HUES48 (cell line): ENCODE measurements at regions not wholly inside any gene's neighbourhood (a gene's known extent, or its start where the extent isn't known, plus 50 kb on each side); places are given as distances from the start of the nearest gene placed in this dataset.

ENCODE experiments used
- H3K27ac ChIP-seq: one replicate; pipeline ENCODE4 v1.7.0; 2013; ENCODE audit warnings: low read depth, low read length, inconsistent platforms
- H3K27me3 ChIP-seq: 2 replicates; pipeline ENCODE4 v1.6.1; 2013; ENCODE audit warnings: mild to moderate bottlenecking, low read length; ENCODE audit not compliant: control insufficient read depth, insufficient read depth
- H3K36me3 ChIP-seq: 2 replicates; pipeline ENCODE4 v1.6.1; 2013; ENCODE audit warnings: low read length; ENCODE audit not compliant: control insufficient read depth, insufficient read depth
- H3K4me1 ChIP-seq: 2 replicates; pipeline ENCODE4 v1.6.1; 2013; ENCODE audit warnings: mild to moderate bottlenecking, low read length; ENCODE audit not compliant: control insufficient read depth, insufficient read depth
- H3K4me3 ChIP-seq: 2 replicates; pipeline ENCODE4 v1.5.1; 2013; ENCODE audit warnings: mild to moderate bottlenecking, low read depth, low read length
- H3K9ac ChIP-seq: 2 replicates; pipeline ENCODE4 v1.6.1; 2013; ENCODE audit warnings: mild to moderate bottlenecking, low read depth, low read length, moderate library complexity
- H3K9me3 ChIP-seq: 2 replicates; pipeline ENCODE4 v1.6.1; 2013; ENCODE audit warnings: low read length; ENCODE audit not compliant: control insufficient read depth, insufficient read depth

DNA sequence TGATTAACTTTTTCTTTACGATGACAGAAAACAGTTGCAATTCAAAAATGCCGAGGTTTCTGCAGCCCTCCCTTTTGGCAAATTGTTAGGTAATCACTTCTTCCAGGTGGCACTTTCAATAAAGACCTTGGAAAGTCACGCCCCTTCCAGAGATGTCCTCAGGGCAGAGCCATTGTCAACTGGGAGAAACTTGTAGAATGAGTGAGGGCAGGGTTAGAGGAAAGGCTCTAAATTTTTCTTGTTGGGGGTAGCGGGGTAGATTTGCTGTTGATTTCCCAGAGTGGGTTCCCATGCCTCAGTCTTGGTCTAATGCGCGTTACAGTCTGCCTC is 421.1 kb downstream of the FGF9 start:
- H3K9ac ChIP-seq, result no peak overlapping the region
- H3K27me3 ChIP-seq, result no peaks in the 10 kb centered on the region
- H3K36me3 ChIP-seq, result no peaks in the 10 kb centered on the region
- H3K27ac ChIP-seq, result no peak overlapping the region
- H3K9me3 ChIP-seq, result no peaks in the 10 kb centered on the region
- no peaks in the 10 kb centered on the region for H3K4me1 ChIP-seq
- H3K4me3 ChIP-seq, result no peak overlapping the region

DNA sequence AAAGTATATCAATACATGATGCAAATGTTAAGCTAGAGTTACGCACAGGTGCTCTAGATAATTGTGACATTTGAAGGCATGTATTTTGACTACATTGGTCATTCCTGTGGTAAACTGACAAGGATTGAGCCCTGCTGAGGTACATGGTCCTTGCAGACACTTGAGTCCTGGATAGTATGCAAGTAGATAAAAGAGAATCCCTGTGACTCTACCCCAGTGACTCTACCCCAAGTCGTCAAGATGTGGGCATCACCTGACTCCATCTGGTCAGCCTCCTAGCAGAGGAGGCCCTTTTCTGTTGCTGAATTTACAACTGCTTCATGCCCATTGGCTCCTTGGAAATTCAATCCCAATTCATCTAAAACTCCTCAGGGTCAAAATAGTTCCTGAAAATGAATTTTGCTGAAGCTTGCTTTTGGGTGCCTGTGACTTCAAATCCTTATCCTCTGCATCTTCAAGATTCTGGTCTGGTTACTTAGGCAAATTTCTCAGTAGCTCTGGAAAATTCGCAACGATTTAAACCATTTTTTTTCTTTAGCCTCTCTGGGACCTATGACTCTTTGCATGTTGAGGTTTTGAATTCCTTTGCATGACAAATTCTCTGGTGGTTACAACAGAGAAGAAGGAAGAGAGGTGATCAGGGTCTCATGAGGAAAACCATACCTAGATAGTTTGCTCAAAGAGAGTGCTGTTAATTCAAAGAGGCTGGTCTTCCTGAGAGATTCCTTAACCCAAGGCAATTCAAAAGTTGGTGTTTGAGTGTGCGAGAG is 422.1 kb downstream of the FGF9 start:
- Histone ChIP-seq H3K4me3 (no peak overlapping the region), H3K4me1 (no peaks in the 10 kb centered on the region), H3K9me3 (no peaks in the 10 kb centered on the region), H3K9ac (no peak overlapping the region), H3K27ac (no peak overlapping the region), H3K27me3 (no peaks in the 10 kb centered on the region), H3K36me3 (no peaks in the 10 kb centered on the region)

- Histone ChIP-seq H3K4me1 (no peaks in the 10 kb centered on the region), H3K4me3 (no peak overlapping the region), H3K9ac (no peak overlapping the region), H3K9me3 (no peaks in the 10 kb centered on the region), H3K27ac (no peak overlapping the region), H3K36me3 (no peaks in the 10 kb centered on the region), H3K27me3 (no peaks in the 10 kb centered on the region)
Observed at GRCh38 chr13:22095794-22096193, 424.9 kb downstream of the FGF9 start.

- Histone ChIP-seq H3K36me3 (no peaks in the 10 kb centered on the region), H3K4me3 (no peak overlapping the region), H3K9me3 (no peaks in the 10 kb centered on the region), H3K4me1 (no peaks in the 10 kb centered on the region), H3K9ac (no peak overlapping the region), H3K27ac (no peak overlapping the region), H3K27me3 (no peaks in the 10 kb centered on the region)
Observed at GRCh38 chr13:22099585-22099984, 428.7 kb downstream of the FGF9 start.

DNA sequence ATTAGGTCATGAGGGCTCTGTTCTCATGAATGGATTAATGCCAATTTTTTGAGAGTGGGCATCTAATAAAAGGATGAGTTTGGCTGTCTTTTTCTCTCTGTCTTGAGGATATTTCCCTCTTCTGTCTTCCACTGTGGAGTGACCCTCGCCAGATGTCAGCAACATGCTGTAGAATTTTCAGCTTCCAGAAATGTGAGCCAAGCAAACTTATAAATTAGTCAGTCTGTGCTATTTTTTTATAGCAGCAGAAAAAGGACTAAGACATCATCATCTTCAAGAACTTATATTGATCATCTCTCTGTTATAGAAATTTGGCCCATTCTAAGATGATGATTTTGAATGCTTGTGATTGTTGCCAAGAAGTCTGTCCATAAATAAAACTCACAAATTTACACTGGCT is 431.4 kb downstream of the FGF9 start:
- Histone ChIP-seq H3K9me3 (no peaks in the 10 kb centered on the region), H3K36me3 (no peaks in the 10 kb centered on the region), H3K4me3 (no peak overlapping the region), H3K27ac (no peak overlapping the region), H3K27me3 (no peaks in the 10 kb centered on the region), H3K4me1 (no peaks in the 10 kb centered on the region), H3K9ac (no peak overlapping the region)

- no peak overlapping the region for H3K4me3 ChIP-seq
- H3K9me3 ChIP-seq, result no peaks in the 10 kb centered on the region
- H3K9ac ChIP-seq, result no peak overlapping the region
- H3K4me1 ChIP-seq, result no peaks in the 10 kb centered on the region
- H3K36me3 ChIP-seq, result no peaks in the 10 kb centered on the region
- H3K27ac ChIP-seq, result no peak overlapping the region
- no peaks in the 10 kb centered on the region for H3K27me3 ChIP-seq
Observed at GRCh38 chr13:22103046-22104027, 432.5 kb downstream of the FGF9 start.

GRCh38 chr13:22106058-22106457 is 435.2 kb downstream of the FGF9 start:
- Histone ChIP-seq H3K4me3 (no peak overlapping the region), H3K9me3 (no peaks in the 10 kb centered on the region), H3K4me1 (no peaks in the 10 kb centered on the region), H3K9ac (no peak overlapping the region), H3K27me3 (no peaks in the 10 kb centered on the region), H3K36me3 (no peaks in the 10 kb centered on the region), H3K27ac (no peak overlapping the region)

GRCh38 chr13:22107549-22107948 is 436.7 kb downstream of the FGF9 start:
- Histone ChIP-seq H3K9ac (no peak overlapping the region), H3K4me3 (no peak overlapping the region), H3K27ac (no peak overlapping the region), H3K27me3 (no peaks in the 10 kb centered on the region), H3K9me3 (no peaks in the 10 kb centered on the region), H3K4me1 (no peaks in the 10 kb centered on the region), H3K36me3 (no peaks in the 10 kb centered on the region)

- Histone ChIP-seq H3K4me3 (no peak overlapping the region), H3K27ac (no peak overlapping the region), H3K9me3 (no peaks in the 10 kb centered on the region), H3K27me3 (no peaks in the 10 kb centered on the region), H3K4me1 (peaks cover 2% of the 10 kb centered on the region; the same call in 1 of the 2 replicates), H3K36me3 (no peaks in the 10 kb centered on the region), H3K9ac (no peak overlapping the region)
Observed at GRCh38 chr13:22108283-22108942, 437.5 kb downstream of the FGF9 start.

DNA sequence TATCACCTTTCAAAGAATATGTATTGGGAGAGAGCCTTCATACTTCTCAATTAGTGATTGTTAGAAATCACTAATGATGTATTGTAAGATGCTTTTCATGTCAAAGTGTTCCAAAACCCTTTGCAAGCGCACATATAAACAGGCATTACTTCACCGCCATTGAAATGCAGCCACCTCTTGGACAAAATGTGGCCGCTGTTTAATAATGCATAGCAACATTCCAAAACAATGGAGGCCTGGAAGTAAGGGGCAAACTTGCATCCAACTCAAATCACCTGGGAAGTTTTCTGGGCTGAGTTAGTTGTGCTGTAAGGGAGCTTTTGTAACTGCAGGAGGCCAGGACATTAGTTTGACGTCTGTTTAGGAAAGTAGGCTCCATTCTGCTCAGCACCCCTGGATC is 438.1 kb downstream of the FGF9 start:
- no peak overlapping the region for H3K9ac ChIP-seq
- H3K27me3 ChIP-seq, result no peaks in the 10 kb centered on the region
- no peak overlapping the region for H3K4me3 ChIP-seq
- H3K9me3 ChIP-seq, result no peaks in the 10 kb centered on the region
- H3K4me1 ChIP-seq, result peaks cover 5% of the 10 kb centered on the region; the same call in 1 of the 2 replicates
- no peak overlapping the region for H3K27ac ChIP-seq
- no peaks in the 10 kb centered on the region for H3K36me3 ChIP-seq

DNA sequence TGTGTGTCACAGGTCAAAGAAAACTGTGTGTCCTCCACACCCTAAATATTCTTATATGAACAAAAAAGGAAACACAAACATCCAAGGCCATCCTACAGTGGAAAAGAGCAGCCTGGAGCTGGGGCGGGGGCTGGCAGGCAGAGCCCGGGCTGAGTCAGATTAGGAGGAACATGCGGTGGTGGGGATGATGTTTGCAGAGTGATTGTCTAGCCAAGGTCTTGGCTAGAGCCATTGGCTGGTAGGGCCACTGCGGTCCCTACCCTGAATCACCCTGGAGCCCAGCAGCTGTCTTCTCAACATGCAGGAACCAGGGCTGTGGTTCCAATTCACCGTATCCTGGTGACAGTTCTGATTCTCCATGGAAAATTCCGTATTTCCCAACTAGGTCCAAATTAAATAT is 439.5 kb downstream of the FGF9 start:
- Histone ChIP-seq H3K9ac (no peak overlapping the region), H3K27me3 (no peaks in the 10 kb centered on the region), H3K9me3 (no peaks in the 10 kb centered on the region), H3K4me1 (peaks cover 5% of the 10 kb centered on the region; the same call in 1 of the 2 replicates), H3K4me3 (no peak overlapping the region), H3K36me3 (no peaks in the 10 kb centered on the region), H3K27ac (no peak overlapping the region)
